K562 (cell line): ENCODE measurements at regions not wholly inside any gene's neighbourhood (a gene's known extent, or its start where the extent isn't known, plus 50 kb on each side); places are given as distances from the start of the nearest gene placed in this dataset.

Source experiments
- ATAC-seq: fragments of 200-7000 bp; cut with Tn5 transposase; 3 replicates; pipeline ENCODE4 v1.9.1; 2020; ENCODE audit warnings: moderate library complexity
- BruUV-seq: library from RNA; stranded (reverse); fragments of 400-500 nt; replicated peaks from 2 replicates; lab custom pipeline; 2021; lab: Mats Ljungman, UMichigan
- CTCF ChIA-PET: fragments of 300-600 bp; formaldehyde crosslinking; extraction: SDS; loops from one replicate; lab custom pipeline; 2021; ENCODE audit warnings: low intra/inter-chr PET ratio; lab: Yijun Ruan, JAX
- POLR2A ChIA-PET: fragments of 300-600, 350-650 bp; sonication (Branson Sonifier 250); formaldehyde crosslinking; extraction: SDS; loops from one replicate; lab custom pipeline; 2021; ENCODE audit warnings: antibody characterized with exemption, inconsistent platforms; lab: Yijun Ruan, JAX
- DNase-seq, 4 experiments: peaks; one replicate each; pipeline versions ENCODE4 v3.0.0 to v3.0.0-alpha.2; 2011 to 2018; ENCODE audit warnings: low spot score in 3 of 4, mixed read lengths in 3 of 4; ENCODE audit errors: extremely low read depth in 1 of 4
- FAIRE-seq: peaks from 2 replicates; lab custom pipeline; 2011; peaks lifted over from hg19 to GRCh38; lab: Jason Lieb, UNC
- H2AFZ ChIP-seq: 2 replicates; pipeline ENCODE4 v1.6.0; 2011; ENCODE audit warnings: low read depth, low read length, control low read depth, inconsistent platforms
- H3K27ac ChIP-seq: fragments of 200-600 bp; 3 replicates; pipeline ENCODE4 v1.8.0; 2011; ENCODE audit warnings: low read depth, mild to moderate bottlenecking, control low read depth, inconsistent platforms, low read length, moderate library complexity, mixed read lengths; ENCODE audit errors: extremely low read depth
- H3K27me3 ChIP-seq, 2 experiments: fragments of 300-600 bp in 1 of 2; 2 replicates in 1 of 2; 3 replicates in 1 of 2; pipeline versions ENCODE4 v1.6.0 to v1.8.0; 2011; ENCODE audit warnings: inconsistent platforms in 2 of 2, low read length in 2 of 2, mild to moderate bottlenecking in 1 of 2, mixed read lengths in 1 of 2, moderate library complexity in 1 of 2; ENCODE audit not compliant: control insufficient read depth in 2 of 2, insufficient read depth in 2 of 2
- H3K36me3 ChIP-seq: fragments of 300-600 bp; 3 replicates; pipeline ENCODE4 v1.8.0; 2011; ENCODE audit warnings: mild to moderate bottlenecking, low read length, inconsistent platforms; ENCODE audit not compliant: control insufficient read depth, insufficient read depth
- H3K4me1 ChIP-seq, 2 experiments: fragments of 200-600 bp in 1 of 2; replicated peaks in 1 of 2; 2 replicates in 1 of 2; 3 replicates in 1 of 2; pipeline versions ENCODE4 v1.5.1 to v1.8.0; 2011; ENCODE audit warnings: inconsistent platforms in 2 of 2, low read length in 2 of 2, mild to moderate bottlenecking in 1 of 2, mixed read lengths in 1 of 2, moderate library complexity in 1 of 2; ENCODE audit not compliant: control insufficient read depth in 2 of 2, insufficient read depth in 2 of 2
- H3K4me2 ChIP-seq: 2 replicates; pipeline ENCODE4 v1.6.1; 2011; ENCODE audit warnings: low read length, control low read depth, inconsistent platforms, mixed read lengths; ENCODE audit not compliant: insufficient read depth
- H3K4me3 ChIP-seq: fragments of 200-600 bp; sonication (generic), shearing (Covaris generic); 2 replicates; pipeline ENCODE4 v1.5.1; 2016; ENCODE audit warnings: control low read depth, inconsistent platforms
- H3K79me2 ChIP-seq: fragments of 200-600 bp; 3 replicates; pipeline ENCODE4 v1.8.0; 2011; ENCODE audit warnings: low read length, inconsistent platforms; ENCODE audit not compliant: control insufficient read depth, insufficient read depth
- H3K9ac ChIP-seq, 2 experiments: 2 replicates each; pipeline versions ENCODE4 v1.6.0 to v1.6.1; 2011; ENCODE audit warnings: low read depth in 2 of 2, low read length in 2 of 2, control low read depth in 1 of 2, inconsistent platforms in 1 of 2, mild to moderate bottlenecking in 1 of 2, mixed read lengths in 1 of 2; ENCODE audit not compliant: insufficient read depth in 1 of 2
- H3K9me1 ChIP-seq: one replicate; pipeline ENCODE4 v1.6.0; 2011; ENCODE audit warnings: inconsistent platforms, mild to moderate bottlenecking, low read length, moderate library complexity; ENCODE audit not compliant: control insufficient read depth, insufficient read depth
- H3K9me3 ChIP-seq: replicated peaks from 2 replicates; pipeline ENCODE4 v1.5.1; 2011; ENCODE audit warnings: low read depth, low read length, inconsistent platforms; ENCODE audit not compliant: control insufficient read depth, insufficient read depth
- H4K20me1 ChIP-seq: replicated peaks from 2 replicates; pipeline ENCODE4 v1.6.1; 2011; ENCODE audit warnings: low read length, inconsistent platforms, mixed read lengths; ENCODE audit not compliant: control insufficient read depth, insufficient read depth
- CEBPB ChIP-seq: fragments of 450-650 bp; IDR thresholded peaks from 2 replicates; pipeline ENCODE4 v1.6.1; 2016; ENCODE audit warnings: missing genetic modification characterization, missing compliant biosample characterization
- CEBPG ChIP-seq, 3 experiments: fragments of 200-800 bp in 1 of 3; sonication (Bioruptor generic) in 1 of 3; sonication (generic) in 1 of 3; formaldehyde crosslinking in 1 of 3; IDR thresholded peaks in 2 of 3; conservative IDR thresholded peaks in 1 of 3; 2 replicates each; pipeline versions ENCODE4 v1.6.1 to v1.8.0; 2016 to 2022; ENCODE audit warnings: missing compliant biosample characterization in 2 of 3, missing genetic modification characterization in 2 of 3, mild to moderate bottlenecking in 1 of 3, missing genetic modification reagents in 1 of 3
- EGR1 ChIP-seq: fragments of 450-650 bp; conservative IDR thresholded peaks from 2 replicates; pipeline ENCODE4 v1.6.1; 2017; ENCODE audit warnings: mild to moderate bottlenecking
- FOXP4 ChIP-seq: sonication (generic); formaldehyde crosslinking; IDR thresholded peaks from 2 replicates; pipeline ENCODE4 v1.8.0; 2022; ENCODE audit warnings: mild to moderate bottlenecking, missing genetic modification reagents, borderline replicate concordance
- KAT2B ChIP-seq: IDR thresholded peaks from one replicate; pipeline ENCODE4 v1.6.1; 2012; ENCODE audit warnings: low read depth, mild to moderate bottlenecking, control low read depth, inconsistent platforms, low read length, moderate library complexity
- KDM5B ChIP-seq: fragments of 200-600 bp; sonication (generic); IDR thresholded peaks from 2 replicates; pipeline ENCODE4 v1.6.1; 2012; ENCODE audit warnings: low read depth, mild to moderate bottlenecking, moderate library complexity, low read length, control low read depth, inconsistent platforms; ENCODE audit not compliant: insufficient replicate concordance
- MTF1 ChIP-seq: fragments of 250-450 bp; sonication (Bioruptor Pico); IDR thresholded peaks from 2 replicates; pipeline ENCODE4 v1.9.0; 2021; ENCODE audit warnings: moderate library complexity, mild to moderate bottlenecking, inconsistent platforms, borderline replicate concordance
- PCBP2 ChIP-seq: fragments of 200-400 bp; formaldehyde crosslinking; IDR thresholded peaks from 2 replicates; pipeline ENCODE4 v1.6.1; 2018; ENCODE audit warnings: low read length, low read depth, mild to moderate bottlenecking, moderate library complexity; ENCODE audit not compliant: poor library complexity, severe bottlenecking
- RFX1 ChIP-seq: fragments of 450-650 bp; IDR thresholded peaks from 2 replicates; pipeline ENCODE4 v1.6.1; 2016; ENCODE audit warnings: mild to moderate bottlenecking, moderate library complexity
- WGBS: fragments of 100-300 bp; shearing (Covaris generic); methylation state at CpG from one replicate; pipeline ENCODE4 v1.1.6; 2016; ENCODE audit warnings: low coverage, mixed read lengths; ENCODE audit not compliant: insufficient coverage; ENCODE audit errors: missing lambda C conversion rate; 5-methylcytosine and 5-hydroxymethylcytosine counted together
- in situ Hi-C: fragments of 300-500 bp; cut with MboI; formaldehyde crosslinking; loops from 4 replicates; pipeline ENCODE4 v1.15.0; 2018; ENCODE audit warnings: inconsistent platforms, mixed read lengths
- intact Hi-C: fragments of 100-400 bp; cut with micrococcal nuclease; formaldehyde crosslinking; loops from 2 replicates; pipeline ENCODE4 v1.14.2; 2022

- TF ChIP-seq MTF1 (CRISPR knock-in tag), result no peak
- TF ChIP-seq KAT2B, result no peak
- no peak for TF ChIP-seq EGR1
- no peak for TF ChIP-seq PCBP2
- TF ChIP-seq FOXP4, result no peak
- TF ChIP-seq RFX1, result no peak
- TF ChIP-seq, all 486 proteins: peak for 0
These were observed 94.4 kb upstream of the SIX2 start (continued) for GRCh38 chr2:45103351-45104345.

GRCh38 chr2:45102579-45103117, 93.4 kb upstream of the SIX2 start:
- ChIA-PET POLR2A (no interaction called here), CTCF (no interaction called here)
- FAIRE-seq (no peak), DNase-seq (no peak), ATAC-seq (no peak)
- no peak overlapping the region for H2AFZ ChIP-seq
- no peaks in the 10 kb centered on the region for H3K36me3 ChIP-seq
- intact Hi-C loops (no loop called here), in situ Hi-C loops (no loop called here)
- 0% methylated on average over 3 of the region's 3 CpGs for WGBS
- BruUV-seq, result no TSS peak
- H3K9me1 ChIP-seq, result no peaks in the 10 kb centered on the region
- no peaks in the 10 kb centered on the region for H3K27me3 ChIP-seq
- H3K4me3 ChIP-seq, result no peak overlapping the region
- H3K4me2 ChIP-seq, result no peak overlapping the region
- no peaks in the 10 kb centered on the region for H3K9me3 ChIP-seq
- H3K79me2 ChIP-seq, result no peaks in the 10 kb centered on the region
- no peaks in the 10 kb centered on the region for H4K20me1 ChIP-seq
- H3K9ac ChIP-seq, result no peak overlapping the region
- H3K27ac ChIP-seq, result no peak overlapping the region
- TF ChIP-seq CEBPB (tag), result peak; percentile 37; the same call in 1 of the 2 replicates
- TF ChIP-seq CEBPG (CRISPR knock-in tag; IDR thresholded peaks at IDR 0.05), result no peak
- peak in 1 of 2 experiments; percentile 19; a peak in 1 of 4 replicates for TF ChIP-seq CEBPG (tag; conservative IDR thresholded peaks at IDR 0.05 in 1 of 2, IDR thresholded peaks at IDR 0.05 in 1 of 2)
- no peak for TF ChIP-seq KDM5B
- H3K4me1 ChIP-seq, result no peaks in the 10 kb centered on the region
